ENCODE measurements at regions not wholly inside any gene's neighbourhood (a gene's known extent, or its start where the extent isn't known, plus 50 kb on each side); places are given as distances from the start of the nearest gene placed in this dataset.
"Not testable (repeated sequence)": the region's sequence is repeated elsewhere in the genome, so short reads cannot be mapped to it uniquely, and the experiment has no call there.

GRCh38 chr16:6751191-6751590, 581.5 kb upstream of the RBFOX1 start:
- no peak for TF ChIP-seq ZNF70 (CRISPR knock-in tag; IDR thresholded peaks at IDR 0.05)
- no peak for TF ChIP-seq SNAI2 (CRISPR knock-in tag; IDR thresholded peaks at IDR 0.05)
- no peak for TF ChIP-seq TOX (CRISPR knock-in tag; IDR thresholded peaks at IDR 0.05; ENCODE audit: borderline replicate concordance)
- no peak for TF ChIP-seq ZC3H10 (CRISPR knock-in tag; IDR thresholded peaks at IDR 0.05)
- TF ChIP-seq ISL1 (CRISPR knock-in tag; IDR thresholded peaks at IDR 0.05), result no peak
- no peak for TF ChIP-seq CSRNP3 (CRISPR knock-in tag; IDR thresholded peaks at IDR 0.05)
- TF ChIP-seq RARB (CRISPR knock-in tag; IDR thresholded peaks at IDR 0.05), result no peak
- TF ChIP-seq ZFP3 (CRISPR knock-in tag; IDR thresholded peaks at IDR 0.05), result no peak
- TF ChIP-seq TSHZ2 (CRISPR knock-in tag; IDR thresholded peaks at IDR 0.05), result no peak
- no peak for TF ChIP-seq CREB5 (CRISPR knock-in tag; IDR thresholded peaks at IDR 0.05; ENCODE audit: low read depth)
- TF ChIP-seq ZNF565 (CRISPR knock-in tag; conservative IDR thresholded peaks at IDR 0.05; ENCODE audit: low read depth), result no peak
- TF ChIP-seq ESRRG (CRISPR knock-in tag; IDR thresholded peaks at IDR 0.05), result no peak
- no peak for TF ChIP-seq POU6F1 (CRISPR knock-in tag; IDR thresholded peaks at IDR 0.05; ENCODE audit: borderline replicate concordance, low read depth)
- no peak for TF ChIP-seq ZFP30 (CRISPR knock-in tag; IDR thresholded peaks at IDR 0.05)
- no peak for TF ChIP-seq OSR1 (CRISPR knock-in tag; IDR thresholded peaks at IDR 0.05)
- TF ChIP-seq TCF4 (CRISPR knock-in tag; IDR thresholded peaks at IDR 0.05; ENCODE audit: borderline replicate concordance), result no peak
- TF ChIP-seq BACH2 (CRISPR knock-in tag; IDR thresholded peaks at IDR 0.05; ENCODE audit: borderline replicate concordance), result no peak
- TF ChIP-seq GLIS3 (CRISPR knock-in tag; IDR thresholded peaks at IDR 0.05), result no peak
- TF ChIP-seq CSDC2 (CRISPR knock-in tag; IDR thresholded peaks at IDR 0.05), result no peak
- no peak for ATAC-seq

- TF ChIP-seq RARB (CRISPR knock-in tag; IDR thresholded peaks at IDR 0.05), result no peak
- TF ChIP-seq SNAI2 (CRISPR knock-in tag; IDR thresholded peaks at IDR 0.05), result no peak
- no peak for TF ChIP-seq ZC3H10 (CRISPR knock-in tag; IDR thresholded peaks at IDR 0.05)
- TF ChIP-seq CSRNP3 (CRISPR knock-in tag; IDR thresholded peaks at IDR 0.05), result no peak
- TF ChIP-seq ZNF70 (CRISPR knock-in tag; IDR thresholded peaks at IDR 0.05), result no peak
- TF ChIP-seq TSHZ2 (CRISPR knock-in tag; IDR thresholded peaks at IDR 0.05), result no peak
- TF ChIP-seq ZNF8 (CRISPR knock-in tag; IDR thresholded peaks at IDR 0.05), result no peak
- TF ChIP-seq POU6F1 (CRISPR knock-in tag; IDR thresholded peaks at IDR 0.05; ENCODE audit: borderline replicate concordance, low read depth), result no peak
- ATAC-seq, result no peak
These were observed 582.9 kb upstream of the RBFOX1 start for GRCh38 chr16:6749698-6750097.

- ATAC-seq, result not testable (repeated sequence)
These were observed 596.3 kb upstream of the RBFOX1 start for GRCh38 chr16:6736302-6736701.

All from SK-N-SH treated with all-trans-retinoic acid at 6 μM for 48 hours (cell line).